NT2/D1 (cell line): ENCODE measurements at regions not wholly inside any gene's neighbourhood (a gene's known extent, or its start where the extent isn't known, plus 50 kb on each side); places are given as distances from the start of the nearest gene placed in this dataset.

Experiments
- SUZ12 ChIP-seq: IDR thresholded peaks from 2 replicates; pipeline ENCODE4 v1.6.1; 2011; ENCODE audit not compliant: insufficient read length, insufficient read depth; ENCODE audit errors: extremely low read depth
- YY1 ChIP-seq: IDR thresholded peaks from 2 replicates; pipeline ENCODE4 v1.6.1; 2011; ENCODE audit not compliant: insufficient read length, insufficient read depth
- ZNF274 ChIP-seq: IDR thresholded peaks from 2 replicates; pipeline ENCODE4 v1.6.1; 2011; ENCODE audit warnings: mild to moderate bottlenecking, low read depth, low read length

DNA sequence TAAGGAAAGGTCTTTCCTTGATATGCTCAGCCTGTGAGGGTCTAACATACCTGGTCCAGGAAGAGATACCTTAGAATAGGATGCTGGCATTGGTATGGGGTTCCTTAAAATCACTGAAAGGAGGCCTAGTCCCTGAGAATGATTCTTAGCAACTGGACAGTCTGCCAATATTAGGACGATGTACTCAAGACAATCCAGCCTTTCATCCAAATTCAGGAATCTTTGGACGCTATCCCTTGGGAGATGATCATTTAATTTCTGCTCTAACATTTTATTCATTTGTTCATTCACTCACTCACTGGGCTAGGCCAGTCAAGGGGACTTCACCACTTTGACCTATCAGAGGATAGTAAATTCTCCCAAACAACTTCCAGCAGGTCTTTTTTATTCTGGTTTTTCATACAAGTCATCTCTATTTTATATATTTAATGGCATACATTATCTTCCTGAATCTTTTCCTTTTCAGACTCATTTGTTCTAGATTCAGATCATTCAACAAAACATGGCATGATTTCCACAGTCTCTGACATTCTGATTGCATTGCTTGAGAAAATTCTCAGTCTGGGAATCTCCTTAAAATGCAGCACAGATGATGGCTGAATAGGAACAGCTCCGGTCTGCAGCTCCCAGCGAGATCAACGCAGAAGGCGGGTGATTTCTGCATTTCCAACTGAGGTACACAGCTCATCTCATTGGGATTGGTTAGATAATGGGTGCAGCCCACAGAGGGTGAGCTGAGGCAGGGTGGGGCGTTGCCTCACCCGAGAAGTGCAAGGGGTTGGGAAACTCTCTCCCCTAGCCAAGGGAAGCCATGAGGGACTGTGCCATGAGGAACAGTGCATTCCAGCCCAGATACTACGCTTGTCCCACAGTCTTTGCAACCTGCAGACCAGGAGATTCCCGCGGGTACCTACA, 118.0 kb upstream of the PRICKLE1 start:
- TF ChIP-seq YY1, result no peak
- TF ChIP-seq ZNF274, result no peak
- TF ChIP-seq SUZ12, result no peak
